ENCODE measurements at regions not wholly inside any gene's neighbourhood (a gene's known extent, or its start where the extent isn't known, plus 50 kb on each side); places are given as distances from the start of the nearest gene placed in this dataset.

DNA sequence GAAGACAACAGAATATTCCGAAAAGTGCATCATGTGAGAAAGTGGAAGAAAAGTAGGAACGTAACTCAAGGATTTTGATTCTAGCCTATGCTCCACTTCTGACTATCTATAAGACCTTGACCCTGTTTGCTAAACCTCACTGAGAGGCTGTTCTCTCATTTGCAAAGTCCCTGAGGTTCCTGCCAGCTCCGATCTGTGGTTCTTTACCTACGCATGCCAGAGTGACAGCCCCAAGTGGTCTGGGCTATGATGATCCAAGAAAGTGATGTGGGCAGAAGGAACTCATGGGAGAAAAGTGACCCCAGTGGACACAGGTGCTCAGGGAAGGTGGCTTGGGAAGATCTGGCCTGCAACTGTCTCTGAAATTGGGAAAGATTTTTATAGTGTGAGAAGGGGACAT is 301.1 kb upstream of the CDH11 start:
- H3K27me3 Mint-ChIP-seq (ENCODE audit: low read depth) = peaks cover 2% of the 10 kb centered on the region
- H3K9me3 Mint-ChIP-seq = peaks cover 14% of the 10 kb centered on the region
- H3K36me3 Mint-ChIP-seq = peaks cover 5% of the 10 kb centered on the region
- H3K4me1 Mint-ChIP-seq = peaks cover 6% of the 10 kb centered on the region
- DNase-seq (ENCODE audit: low spot score in 2 of 2, unreplicated experiment in 2 of 2) = no peak
- no peak overlapping the region for H3K4me3 Mint-ChIP-seq
- no peak overlapping the region for H3K27ac Mint-ChIP-seq
- no peak for TF ChIP-seq CTCF (IDR thresholded peaks at IDR 0.05; ENCODE audit: unreplicated experiment)

GRCh38 chr16:65421596-65421995 is 299.7 kb upstream of the CDH11 start:
- no peak overlapping the region for H3K4me3 Mint-ChIP-seq
- TF ChIP-seq CTCF (IDR thresholded peaks at IDR 0.05; ENCODE audit: unreplicated experiment) = no peak
- no peak overlapping the region for H3K27ac Mint-ChIP-seq
- peaks cover 14% of the 10 kb centered on the region for H3K9me3 Mint-ChIP-seq
- DNase-seq (ENCODE audit: low spot score in 2 of 2, unreplicated experiment in 2 of 2) = no peak
- H3K27me3 Mint-ChIP-seq (ENCODE audit: low read depth) = peaks cover 2% of the 10 kb centered on the region
- H3K4me1 Mint-ChIP-seq = peaks cover 8% of the 10 kb centered on the region
- H3K36me3 Mint-ChIP-seq = peaks cover 5% of the 10 kb centered on the region

DNA sequence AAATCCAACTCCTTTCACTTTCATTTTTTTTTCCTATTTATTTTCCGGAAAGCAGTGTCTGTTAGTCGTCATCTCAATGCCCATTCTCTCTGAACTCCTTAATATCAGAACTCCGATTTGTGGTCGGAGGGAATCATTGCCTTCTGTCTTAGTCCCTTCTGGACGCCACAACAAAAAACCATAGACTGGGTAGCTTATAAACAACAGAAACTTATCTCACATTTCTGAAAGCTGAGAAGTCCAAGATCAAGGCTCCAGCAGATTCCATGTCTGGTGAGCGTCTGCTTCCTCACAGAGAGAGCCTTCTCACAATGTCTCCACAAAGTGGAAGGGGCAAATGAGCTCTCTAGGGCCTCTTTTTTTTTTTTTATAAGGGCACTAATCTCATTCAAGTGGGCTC is 296.6 kb upstream of the CDH11 start:
- Mint-ChIP-seq H3K9me3 (peaks cover 10% of the 10 kb centered on the region), H3K4me1 (peaks cover 26% of the 10 kb centered on the region), H3K36me3 (peaks cover 5% of the 10 kb centered on the region), H3K27ac (peak overlapping the region; percentile 69), H3K27me3 (ENCODE audit: low read depth) (no peaks in the 10 kb centered on the region), H3K4me3 (no peak overlapping the region)
- no peak for DNase-seq (ENCODE audit: low spot score in 2 of 2, unreplicated experiment in 2 of 2)
- TF ChIP-seq CTCF (IDR thresholded peaks at IDR 0.05; ENCODE audit: unreplicated experiment) = no peak

- Mint-ChIP-seq H3K9me3 (peaks cover 10% of the 10 kb centered on the region), H3K4me1 (peaks cover 26% of the 10 kb centered on the region), H3K27ac (no peak overlapping the region), H3K27me3 (ENCODE audit: low read depth) (no peaks in the 10 kb centered on the region), H3K4me3 (no peak overlapping the region), H3K36me3 (peaks cover 5% of the 10 kb centered on the region)
- no peak for DNase-seq (ENCODE audit: low spot score in 2 of 2, unreplicated experiment in 2 of 2)
- TF ChIP-seq CTCF (IDR thresholded peaks at IDR 0.05; ENCODE audit: unreplicated experiment) = no peak
These were observed 293.6 kb upstream of the CDH11 start for GRCh38 chr16:65415460-65415859.

GRCh38 chr16:65414284-65414984 is 292.6 kb upstream of the CDH11 start:
- no peak for DNase-seq (ENCODE audit: low spot score in 2 of 2, unreplicated experiment in 2 of 2)
- Mint-ChIP-seq H3K27ac (peak overlapping the region; percentile 35), H3K9me3 (peaks cover 6% of the 10 kb centered on the region), H3K27me3 (ENCODE audit: low read depth) (no peaks in the 10 kb centered on the region), H3K4me1 (peaks cover 26% of the 10 kb centered on the region), H3K36me3 (peaks cover 3% of the 10 kb centered on the region), H3K4me3 (no peak overlapping the region)
- no peak for TF ChIP-seq CTCF (IDR thresholded peaks at IDR 0.05; ENCODE audit: unreplicated experiment)

Data from mesothelial cell of epicardium (in vitro differentiated cells).